Immature natural killer cell (primary cell): ENCODE measurements at regions not wholly inside any gene's neighbourhood (a gene's known extent, or its start where the extent isn't known, plus 50 kb on each side); places are given as distances from the start of the nearest gene placed in this dataset.

Experiments
- DNase-seq, 3 donors: peaks; one replicate each; pipeline ENCODE4 v3.0.0; 2022; ENCODE audit warnings: mixed read lengths in 1 of 3
- H3K27ac Mint-ChIP-seq, 6 donors: one replicate each; pipeline ENCODE4 v1.8.0; 2020; ENCODE audit warnings: mixed read lengths in 6 of 6, mild to moderate bottlenecking in 5 of 6, inconsistent platforms in 4 of 6, moderate library complexity in 3 of 6
- H3K27me3 Mint-ChIP-seq, 3 donors: one replicate each; pipeline ENCODE4 v1.8.0; 2020 to 2021; ENCODE audit warnings: low read depth in 3 of 3, mild to moderate bottlenecking in 3 of 3, mixed read lengths in 3 of 3, moderate library complexity in 3 of 3, inconsistent platforms in 1 of 3
- H3K36me3 Mint-ChIP-seq, 3 donors: one replicate each; pipeline ENCODE4 v1.8.0; 2020; ENCODE audit warnings: mixed read lengths in 3 of 3, inconsistent platforms in 2 of 3, mild to moderate bottlenecking in 2 of 3
- H3K4me1 Mint-ChIP-seq, 2 donors: one replicate each; pipeline ENCODE4 v1.8.0; 2020; ENCODE audit warnings: inconsistent platforms in 2 of 2, mild to moderate bottlenecking in 2 of 2, mixed read lengths in 2 of 2, moderate library complexity in 1 of 2
- H3K4me3 Mint-ChIP-seq, 5 donors: one replicate each; pipeline ENCODE4 v1.8.0; 2020; ENCODE audit warnings: mild to moderate bottlenecking in 5 of 5, mixed read lengths in 5 of 5, inconsistent platforms in 3 of 5, moderate library complexity in 3 of 5
- H3K9me3 Mint-ChIP-seq, 6 donors: one replicate each; pipeline ENCODE4 v1.8.0; 2020; ENCODE audit warnings: mild to moderate bottlenecking in 6 of 6, mixed read lengths in 6 of 6, inconsistent platforms in 4 of 6, moderate library complexity in 3 of 6

- no peaks in the 10 kb centered on the region for H3K27me3 Mint-ChIP-seq
- peaks cover 2 to 25% (median 12%) of the 10 kb centered on the region in 6 donors for H3K9me3 Mint-ChIP-seq
- no peak overlapping the region for H3K4me3 Mint-ChIP-seq
- no peak overlapping the region for H3K27ac Mint-ChIP-seq
- H3K4me1 Mint-ChIP-seq, result no peaks in the 10 kb centered on the region
- no peaks in the 10 kb centered on the region for H3K36me3 Mint-ChIP-seq
- no peak for DNase-seq
Measured at GRCh38 chr6:9204171-9204570, 768.8 kb upstream of the SLC35B3 start.

- no peaks in the 10 kb centered on the region for H3K4me1 Mint-ChIP-seq
- H3K27ac Mint-ChIP-seq, result no peak overlapping the region
- no peak overlapping the region for H3K4me3 Mint-ChIP-seq
- no peak for DNase-seq
- no peaks in the 10 kb centered on the region for H3K36me3 Mint-ChIP-seq
- H3K9me3 Mint-ChIP-seq, result peaks cover 0 to 15% (median 8%) of the 10 kb centered on the region in 6 donors
- H3K27me3 Mint-ChIP-seq, result no peaks in the 10 kb centered on the region
Measured at GRCh38 chr6:9200712-9201111, 765.4 kb upstream of the SLC35B3 start.

GRCh38 chr6:9197726-9198125, 762.4 kb upstream of the SLC35B3 start:
- H3K9me3 Mint-ChIP-seq, result peaks cover 0 to 13% (median 3%) of the 10 kb centered on the region in 6 donors
- H3K4me1 Mint-ChIP-seq, result no peaks in the 10 kb centered on the region
- no peak overlapping the region for H3K4me3 Mint-ChIP-seq
- no peak overlapping the region for H3K27ac Mint-ChIP-seq
- H3K36me3 Mint-ChIP-seq, result no peaks in the 10 kb centered on the region
- no peak for DNase-seq
- no peaks in the 10 kb centered on the region for H3K27me3 Mint-ChIP-seq

GRCh38 chr6:9195322-9195721, 760.0 kb upstream of the SLC35B3 start:
- no peak overlapping the region for H3K27ac Mint-ChIP-seq
- no peaks in the 10 kb centered on the region for H3K36me3 Mint-ChIP-seq
- no peaks in the 10 kb centered on the region for H3K27me3 Mint-ChIP-seq
- DNase-seq, result no peak
- H3K9me3 Mint-ChIP-seq, result peaks cover 0 to 18% (median 5%) of the 10 kb centered on the region in 6 donors
- H3K4me1 Mint-ChIP-seq, result no peaks in the 10 kb centered on the region
- no peak overlapping the region for H3K4me3 Mint-ChIP-seq

GRCh38 chr6:9192405-9192909, 757.1 kb upstream of the SLC35B3 start:
- Mint-ChIP-seq H3K36me3 (no peaks in the 10 kb centered on the region), H3K4me1 (no peaks in the 10 kb centered on the region), H3K4me3 (no peak overlapping the region), H3K27ac (no peak overlapping the region), H3K9me3 (peaks cover 0 to 9% (median 5%) of the 10 kb centered on the region in 6 donors), H3K27me3 (no peaks in the 10 kb centered on the region)
- no peak for DNase-seq

GRCh38 chr6:9186148-9186547, 750.8 kb upstream of the SLC35B3 start:
- no peaks in the 10 kb centered on the region for H3K36me3 Mint-ChIP-seq
- no peak overlapping the region for H3K27ac Mint-ChIP-seq
- H3K4me1 Mint-ChIP-seq, result no peaks in the 10 kb centered on the region
- H3K9me3 Mint-ChIP-seq, result peaks cover 2 to 36% (median 12%) of the 10 kb centered on the region in 6 donors
- DNase-seq, result no peak
- H3K27me3 Mint-ChIP-seq, result no peaks in the 10 kb centered on the region
- H3K4me3 Mint-ChIP-seq, result no peak overlapping the region

GRCh38 chr6:9178071-9178470, 742.7 kb upstream of the SLC35B3 start:
- Mint-ChIP-seq H3K9me3 (peaks cover 5 to 50% (median 17%) of the 10 kb centered on the region in 6 donors), H3K4me1 (no peaks in the 10 kb centered on the region), H3K27me3 (no peaks in the 10 kb centered on the region), H3K4me3 (no peak overlapping the region), H3K27ac (no peak overlapping the region), H3K36me3 (no peaks in the 10 kb centered on the region)
- no peak for DNase-seq

GRCh38 chr6:9173229-9173628, 737.9 kb upstream of the SLC35B3 start:
- peaks cover 0 to 40% (median 11%) of the 10 kb centered on the region in 6 donors for H3K9me3 Mint-ChIP-seq
- no peak for DNase-seq

GRCh38 chr6:9172096-9172495, 736.8 kb upstream of the SLC35B3 start:
- H3K36me3 Mint-ChIP-seq, result no peaks in the 10 kb centered on the region
- no peak overlapping the region for H3K4me3 Mint-ChIP-seq
- peaks cover 0 to 1% (median 0%) of the 10 kb centered on the region in 3 donors for H3K27me3 Mint-ChIP-seq
- no peak overlapping the region for H3K27ac Mint-ChIP-seq
- H3K9me3 Mint-ChIP-seq, result peaks cover 0 to 40% (median 11%) of the 10 kb centered on the region in 6 donors
- no peaks in the 10 kb centered on the region for H3K4me1 Mint-ChIP-seq
- DNase-seq, result no peak

More at GRCh38 chr6:9173229-9173628, 737.9 kb upstream of the SLC35B3 start:
- Mint-ChIP-seq H3K4me1 (no peaks in the 10 kb centered on the region), H3K4me3 (no peak overlapping the region), H3K36me3 (no peaks in the 10 kb centered on the region), H3K27ac (no peak overlapping the region), H3K27me3 (peaks cover 0 to 1% (median 0%) of the 10 kb centered on the region in 3 donors)

- H3K9me3 Mint-ChIP-seq, result peaks cover 0 to 20% (median 4%) of the 10 kb centered on the region in 6 donors
- no peak overlapping the region for H3K27ac Mint-ChIP-seq
- no peaks in the 10 kb centered on the region for H3K4me1 Mint-ChIP-seq
- no peak for DNase-seq
- H3K4me3 Mint-ChIP-seq, result no peak overlapping the region
- H3K27me3 Mint-ChIP-seq, result peaks cover 0 to 1% (median 0%) of the 10 kb centered on the region in 3 donors
- H3K36me3 Mint-ChIP-seq, result no peaks in the 10 kb centered on the region
Measured at GRCh38 chr6:9168669-9169068, 733.3 kb upstream of the SLC35B3 start.

GRCh38 chr6:9161731-9162130, 726.4 kb upstream of the SLC35B3 start:
- DNase-seq, result no peak
- H3K9me3 Mint-ChIP-seq, result peaks cover 9 to 38% (median 18%) of the 10 kb centered on the region in 6 donors
- H3K4me1 Mint-ChIP-seq, result no peaks in the 10 kb centered on the region
- H3K27me3 Mint-ChIP-seq, result peaks cover 0 to 2% (median 0%) of the 10 kb centered on the region in 3 donors
- no peak overlapping the region for H3K4me3 Mint-ChIP-seq
- H3K27ac Mint-ChIP-seq, result no peak overlapping the region
- H3K36me3 Mint-ChIP-seq, result no peaks in the 10 kb centered on the region

GRCh38 chr6:9159051-9159450, 723.7 kb upstream of the SLC35B3 start:
- H3K27me3 Mint-ChIP-seq, result peaks cover 0 to 2% (median 0%) of the 10 kb centered on the region in 3 donors
- H3K9me3 Mint-ChIP-seq, result peaks cover 9 to 43% (median 18%) of the 10 kb centered on the region in 6 donors
- no peak for DNase-seq
- no peak overlapping the region for H3K27ac Mint-ChIP-seq
- no peaks in the 10 kb centered on the region for H3K4me1 Mint-ChIP-seq
- no peak overlapping the region for H3K4me3 Mint-ChIP-seq
- H3K36me3 Mint-ChIP-seq, result no peaks in the 10 kb centered on the region

- peaks cover 2 to 40% (median 13%) of the 10 kb centered on the region in 6 donors for H3K9me3 Mint-ChIP-seq
- H3K36me3 Mint-ChIP-seq, result no peaks in the 10 kb centered on the region
- no peaks in the 10 kb centered on the region for H3K4me1 Mint-ChIP-seq
- H3K27me3 Mint-ChIP-seq, result peaks cover 0 to 2% (median 0%) of the 10 kb centered on the region in 3 donors
- H3K27ac Mint-ChIP-seq, result no peak overlapping the region
- no peak overlapping the region for H3K4me3 Mint-ChIP-seq
- DNase-seq, result no peak
Measured at GRCh38 chr6:9155836-9156235, 720.5 kb upstream of the SLC35B3 start.

GRCh38 chr6:9143140-9143539, 707.8 kb upstream of the SLC35B3 start:
- H3K27ac Mint-ChIP-seq, result no peak overlapping the region
- peaks cover 0 to 1% (median 0%) of the 10 kb centered on the region in 3 donors for H3K27me3 Mint-ChIP-seq
- DNase-seq, result no peak
- H3K9me3 Mint-ChIP-seq, result peaks cover 7 to 36% (median 20%) of the 10 kb centered on the region in 6 donors
- peaks cover 0 to 5% (median 0%) of the 10 kb centered on the region in 3 donors for H3K36me3 Mint-ChIP-seq
- no peaks in the 10 kb centered on the region for H3K4me1 Mint-ChIP-seq
- no peak overlapping the region for H3K4me3 Mint-ChIP-seq

- H3K4me3 Mint-ChIP-seq, result no peak overlapping the region
- H3K9me3 Mint-ChIP-seq, result peaks cover 7 to 51% (median 21%) of the 10 kb centered on the region in 6 donors
- DNase-seq, result no peak
- H3K36me3 Mint-ChIP-seq, result peaks cover 0 to 5% (median 0%) of the 10 kb centered on the region in 3 donors
- H3K27me3 Mint-ChIP-seq, result peaks cover 0 to 1% (median 0%) of the 10 kb centered on the region in 3 donors
- no peaks in the 10 kb centered on the region for H3K4me1 Mint-ChIP-seq
- no peak overlapping the region for H3K27ac Mint-ChIP-seq
Measured at GRCh38 chr6:9140951-9141460, 705.7 kb upstream of the SLC35B3 start.
